Activated CD8-positive, alpha-beta memory T cell treated with anti-CD3 and anti-CD28 coated beads, Interleukin-2, amount 50 U/mL, for 1 hour (primary cell): ENCODE measurements at regions not wholly inside any gene's neighbourhood (a gene's known extent, or its start where the extent isn't known, plus 50 kb on each side); places are given as distances from the start of the nearest gene placed in this dataset.
"Not testable (repeated sequence)": the region's sequence is repeated elsewhere in the genome, so short reads cannot be mapped to it uniquely, and the experiment has no call there.

Experiments
- DNase-seq: peaks from one replicate; pipeline ENCODE4 v3.0.0-alpha.2; 2020; ENCODE audit errors: extremely low read depth

DNA sequence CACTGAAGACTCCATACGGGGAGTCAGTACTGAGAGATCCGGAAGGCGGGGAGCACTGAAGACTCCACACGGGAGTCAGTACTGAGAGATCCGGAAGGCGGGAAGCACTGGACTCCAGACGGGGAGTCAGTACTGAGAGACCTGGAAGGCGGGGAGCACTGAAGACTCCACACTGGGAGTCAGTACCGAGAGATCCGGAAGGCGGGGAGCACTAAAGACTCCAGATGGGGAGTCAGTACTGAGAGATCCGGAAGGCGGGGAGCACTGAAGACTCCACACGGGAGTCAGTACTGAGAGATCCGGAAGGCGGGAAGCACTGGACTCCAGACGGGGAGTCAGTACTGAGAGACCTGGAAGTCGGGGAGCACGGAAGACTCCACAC, 77.2 kb downstream of the DLL1 start:
- not testable (repeated sequence) for DNase-seq

DNA sequence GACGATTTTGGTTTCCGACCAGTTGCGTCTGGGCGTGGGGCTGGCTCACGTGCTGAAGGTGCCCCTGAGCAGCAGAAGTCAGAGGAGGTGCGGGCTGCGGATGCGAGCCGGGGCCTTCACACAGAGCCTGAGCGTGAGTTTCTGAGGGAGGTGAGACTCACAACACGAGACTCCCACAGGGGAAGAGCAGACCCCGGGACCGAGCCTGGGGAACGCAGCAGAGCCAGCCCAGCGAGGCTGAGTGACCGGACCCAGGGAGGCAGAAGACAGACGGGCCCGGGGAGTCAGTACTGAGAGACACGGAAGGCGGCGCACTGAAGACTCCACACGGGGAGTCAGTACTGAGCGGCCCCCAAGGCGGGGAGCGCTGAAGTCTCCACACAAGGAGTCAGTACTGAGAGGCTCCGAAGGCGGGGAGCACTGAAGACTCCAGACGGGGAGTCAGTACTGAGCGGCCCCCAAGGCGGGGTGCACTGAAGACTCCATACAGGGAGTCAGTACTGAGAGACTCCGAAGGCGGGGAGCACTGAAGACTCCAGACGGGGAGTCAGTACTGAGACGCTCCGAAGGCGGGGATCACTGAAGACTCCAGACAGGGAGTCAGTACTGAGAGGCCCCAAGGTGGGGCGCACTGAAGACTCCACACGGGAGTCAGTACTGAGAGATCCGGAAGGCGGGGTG, 77.8 kb downstream of the DLL1 start:
- DNase-seq, result no peak

DNA sequence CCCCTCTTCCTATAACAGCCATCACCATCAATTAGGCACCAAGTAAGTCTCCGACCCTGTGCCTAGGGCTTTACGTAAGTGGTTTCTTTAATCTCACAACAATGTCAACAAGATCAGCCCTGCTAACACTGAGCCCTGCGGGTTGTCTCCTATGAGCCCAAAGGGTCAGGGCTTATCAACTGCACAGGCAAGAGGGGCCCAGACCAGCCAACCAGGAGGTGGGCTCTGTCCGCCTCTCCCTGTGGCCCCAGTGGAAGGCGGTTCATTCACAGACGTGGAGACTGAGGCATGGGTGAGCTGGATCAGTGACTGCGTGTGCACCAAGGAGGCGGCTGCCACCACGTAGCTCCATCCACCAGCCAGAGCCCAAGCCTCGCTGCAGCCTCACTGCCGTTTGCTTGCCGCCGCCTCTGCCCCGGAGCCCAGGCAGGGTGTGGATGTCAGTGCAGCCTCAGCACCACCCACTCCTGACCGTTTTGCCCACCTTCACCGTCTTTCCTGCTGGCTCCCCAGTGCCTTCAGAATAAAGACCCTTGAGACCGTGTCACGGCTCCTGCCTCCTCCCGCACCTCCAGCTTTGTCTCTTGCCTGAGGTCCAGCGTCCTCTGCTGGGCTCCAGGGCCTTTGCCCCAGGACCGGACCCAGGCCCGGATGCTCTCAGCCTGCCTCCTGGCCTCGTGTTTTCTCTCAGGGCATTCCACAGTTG, 78.7 kb downstream of the DLL1 start:
- DNase-seq, result no peak

DNA sequence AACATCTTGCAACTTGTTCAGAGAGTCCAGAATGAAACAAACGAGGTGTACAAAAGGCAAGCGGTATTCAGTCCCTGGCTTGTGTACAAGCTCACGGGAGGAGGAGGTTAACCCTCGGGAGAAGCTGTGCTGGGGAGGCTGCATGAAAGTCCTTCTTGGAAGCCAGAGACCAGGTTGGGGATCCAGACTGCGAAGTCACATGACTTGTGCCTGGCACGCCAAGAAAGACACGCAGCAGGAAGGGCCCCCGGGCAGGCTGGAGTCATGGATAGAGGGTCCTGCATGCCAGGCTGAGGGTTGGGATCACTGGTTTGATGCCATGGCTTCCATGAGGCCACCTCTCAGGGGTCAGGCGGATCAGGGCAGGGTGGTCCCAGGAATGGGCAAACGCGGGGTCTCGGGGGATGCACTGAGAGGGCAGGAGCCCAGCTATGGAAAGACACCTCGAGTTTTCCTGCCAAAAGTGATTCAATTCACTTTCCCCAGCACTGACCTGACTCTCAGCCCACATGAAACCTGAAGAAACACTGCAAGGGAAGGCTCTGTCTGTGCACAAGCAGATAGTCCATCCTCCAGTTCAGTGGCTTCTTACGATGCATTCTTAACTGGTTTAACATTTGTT, 79.4 kb downstream of the DLL1 start:
- DNase-seq, result no peak

DNA sequence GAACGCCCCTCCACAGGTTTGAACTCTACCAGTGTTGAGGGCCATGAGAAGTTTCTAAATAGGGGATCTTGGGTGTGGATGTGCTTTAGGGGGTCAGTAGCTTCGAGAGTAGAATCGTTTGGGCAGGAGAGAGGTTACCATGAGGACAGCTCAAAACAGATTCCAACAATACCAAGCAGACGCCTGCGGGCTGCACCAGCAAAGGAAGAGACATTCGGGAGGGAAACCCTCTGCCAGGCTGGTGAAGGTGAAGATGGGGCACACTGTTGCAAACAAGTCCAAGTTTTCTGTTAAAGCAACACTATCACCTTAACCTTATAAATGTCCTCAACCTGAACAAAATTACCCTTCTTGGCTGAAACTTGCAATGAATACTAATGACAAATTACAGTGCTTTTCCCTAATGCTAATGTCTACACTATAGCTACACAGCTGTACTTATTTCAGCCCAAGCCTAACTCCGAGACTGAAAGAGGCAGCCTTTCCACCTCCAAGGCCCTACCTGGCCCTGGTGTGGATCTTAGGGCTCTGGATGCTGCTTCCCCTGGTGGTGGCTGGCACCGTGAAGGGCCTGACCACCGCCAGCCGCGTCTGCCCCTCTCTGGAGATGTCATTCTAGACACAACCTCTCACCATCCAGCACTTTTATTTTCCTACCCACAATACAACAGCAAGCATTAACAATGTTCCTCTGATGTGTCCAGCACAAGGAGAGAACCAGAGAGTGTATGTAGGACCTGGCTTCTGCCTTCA, 80.1 kb downstream of the DLL1 start:
- no peak for DNase-seq

DNA sequence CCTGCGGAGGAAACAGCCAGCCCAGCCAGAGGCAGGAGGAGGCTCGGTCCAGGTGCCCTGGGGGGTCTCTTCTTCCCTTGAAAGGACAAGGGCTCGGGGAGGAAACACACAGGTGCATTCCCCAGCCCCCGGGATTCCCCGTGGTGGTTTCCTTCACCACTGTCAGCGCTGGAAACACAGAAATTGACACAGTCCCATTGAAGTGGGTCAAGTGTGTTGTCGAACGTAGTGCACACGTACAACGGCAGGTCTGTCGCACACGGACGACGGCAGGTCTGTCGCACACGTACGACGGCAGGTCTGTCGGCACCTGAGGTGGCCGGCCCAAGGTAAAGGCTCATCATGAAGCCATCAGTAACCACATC, 80.9 kb downstream of the DLL1 start:
- DNase-seq, result no peak

DNA sequence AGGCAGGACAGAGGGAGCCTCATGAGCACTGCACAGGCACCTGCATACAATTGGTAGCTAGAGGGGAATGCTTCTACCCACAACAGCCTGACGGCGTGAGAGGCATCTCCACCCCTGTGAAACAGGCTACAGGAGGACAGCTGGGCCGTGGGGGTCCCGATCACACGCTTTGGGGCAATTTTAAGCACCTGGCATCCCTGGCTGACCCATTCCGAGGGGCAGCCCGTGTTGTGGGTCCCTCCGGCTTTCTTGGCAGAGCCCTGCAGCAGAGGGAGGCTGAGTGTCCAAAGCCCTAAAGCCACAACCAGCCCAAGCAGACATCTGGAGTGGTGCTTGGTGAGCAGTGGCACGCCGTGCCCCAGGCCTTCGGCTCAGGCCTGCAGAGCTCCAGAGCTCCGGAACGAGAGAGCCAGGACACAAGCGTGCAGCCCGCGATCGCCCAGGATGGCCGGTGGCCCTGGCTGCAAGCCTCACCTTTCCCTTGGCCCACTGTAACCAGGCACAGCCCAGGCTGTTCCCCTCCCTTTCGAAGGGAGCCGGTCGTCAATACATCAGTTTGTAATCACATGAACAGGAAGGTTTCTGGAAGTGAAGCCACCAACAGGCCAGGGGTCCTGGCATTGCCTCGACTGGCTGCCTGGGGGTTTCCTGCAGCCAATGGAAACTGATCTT, 81.4 kb downstream of the DLL1 start:
- DNase-seq, result no peak

DNA sequence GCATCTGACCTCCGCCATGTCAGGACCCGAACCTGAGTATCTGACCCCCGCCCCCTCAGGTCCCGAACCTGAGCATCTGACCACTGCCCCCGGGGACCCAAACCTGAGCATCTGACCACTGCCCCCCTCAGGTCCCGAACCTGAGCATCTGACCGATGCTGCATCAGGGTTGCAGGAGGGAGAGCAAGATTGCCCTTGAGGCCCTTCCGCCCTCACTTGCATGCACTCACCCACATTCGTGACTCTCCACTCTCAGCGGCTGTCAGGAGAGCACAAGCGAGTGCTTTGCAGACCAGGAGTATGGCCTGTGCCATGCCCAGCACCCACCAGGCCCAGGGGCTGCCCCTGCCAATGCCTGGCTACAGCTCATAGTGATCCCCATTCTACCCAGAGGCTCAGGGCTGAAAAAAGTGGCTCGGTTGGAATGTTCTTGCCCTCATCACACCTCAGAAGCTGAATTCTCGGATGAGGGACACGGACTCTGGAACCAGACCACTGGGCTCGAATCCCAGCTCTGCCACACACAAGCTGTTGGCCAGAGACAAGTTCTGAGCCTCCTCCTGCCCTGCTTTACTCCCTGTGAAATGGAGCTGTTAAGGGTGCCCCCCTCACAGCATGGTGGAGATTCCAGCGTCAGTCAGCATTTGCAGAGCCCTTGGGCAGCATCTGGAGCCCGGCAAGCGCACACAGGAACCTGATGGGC, 82.1 kb downstream of the DLL1 start:
- no peak for DNase-seq

DNA sequence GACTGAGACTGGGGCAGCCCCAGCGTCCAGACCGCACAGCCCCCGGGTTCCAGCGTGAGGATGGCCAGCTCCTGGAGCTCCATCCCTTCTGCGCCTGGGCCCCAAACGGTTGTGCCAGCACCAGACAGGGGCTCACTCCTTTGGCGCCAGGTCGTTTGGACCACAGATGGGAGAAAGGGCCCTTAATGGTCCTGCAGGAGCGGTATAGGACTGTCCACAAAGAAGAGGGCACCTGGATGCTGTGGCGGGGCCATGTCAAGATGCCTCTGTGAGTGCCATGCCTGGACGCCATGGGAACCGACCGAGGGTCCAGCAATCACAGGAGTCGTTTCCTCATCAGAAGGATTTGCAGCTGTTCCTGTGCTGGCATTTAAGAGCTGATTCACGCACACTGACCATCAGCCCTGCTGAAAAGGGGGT, 82.7 kb downstream of the DLL1 start:
- no peak for DNase-seq

DNA sequence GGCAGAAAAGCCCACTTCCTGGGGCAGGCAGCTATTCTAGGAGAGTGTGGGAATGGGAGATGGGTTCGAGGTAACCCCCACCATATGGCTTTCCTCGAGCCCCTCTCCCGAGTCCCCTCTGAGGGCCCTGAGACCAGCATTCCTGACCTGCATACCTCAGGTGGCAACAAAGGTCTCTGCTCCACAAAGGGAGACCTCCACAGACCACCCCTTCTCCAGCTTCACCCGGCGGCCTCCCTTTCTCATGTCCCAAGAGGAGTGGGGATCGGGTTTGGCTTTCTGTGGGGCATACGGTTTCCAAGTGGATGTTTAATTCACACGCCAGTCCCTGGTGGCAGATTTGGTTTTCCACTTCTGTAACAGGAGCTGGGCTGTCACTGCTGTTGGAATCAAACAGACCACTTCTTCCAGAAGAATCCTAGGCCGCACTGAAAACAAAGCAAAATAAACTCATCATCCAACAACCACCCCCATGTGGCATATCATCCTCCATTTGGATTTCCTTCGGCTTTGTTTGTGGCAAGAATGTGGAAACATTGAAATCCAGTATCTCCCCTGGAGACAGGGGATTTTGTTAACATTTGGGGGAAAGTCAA, 83.2 kb downstream of the DLL1 start:
- DNase-seq, result no peak

DNA sequence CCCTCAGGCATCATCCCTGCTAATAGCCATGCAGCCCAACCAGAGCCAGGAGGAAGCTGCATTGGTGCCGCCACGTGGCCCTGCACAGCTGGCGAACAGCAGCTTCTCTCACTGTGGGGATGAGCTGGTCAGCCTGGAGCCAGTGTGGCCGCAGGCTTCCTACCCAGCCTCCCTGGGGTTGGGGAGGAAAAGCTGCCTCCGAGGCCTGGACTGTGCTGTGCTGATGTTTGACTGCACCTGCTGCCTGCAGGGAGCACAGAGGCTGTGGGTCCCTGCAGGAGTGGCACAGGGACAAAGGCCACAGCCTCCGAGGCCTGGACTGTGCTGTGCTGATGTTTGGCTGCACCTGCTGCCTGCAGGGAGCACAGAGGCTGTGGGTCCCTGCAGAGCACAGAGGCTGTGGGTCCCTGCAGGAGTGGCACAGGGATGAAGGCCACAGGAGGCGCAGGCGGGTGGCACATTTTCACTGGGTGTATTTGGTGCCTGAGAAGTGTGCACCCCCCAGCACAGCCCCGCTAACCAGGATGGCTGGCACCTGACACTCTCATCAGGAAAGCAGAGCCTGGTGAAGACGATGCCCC, 83.9 kb downstream of the DLL1 start:
- DNase-seq, result no peak

DNA sequence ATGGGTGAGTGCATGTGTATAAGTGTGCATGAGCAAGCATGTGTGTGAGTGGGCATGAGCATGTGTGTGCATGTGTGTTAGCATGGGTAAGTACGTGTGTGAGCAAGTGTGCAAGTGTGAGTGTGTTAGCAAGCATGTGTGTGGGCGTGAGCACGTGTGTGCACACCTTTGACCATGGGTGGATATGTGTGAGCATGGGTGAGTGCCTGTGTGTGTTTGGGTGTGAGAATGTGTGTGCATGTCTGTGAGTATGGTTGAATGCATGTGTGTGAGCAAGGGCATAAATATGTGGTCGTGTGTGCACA, 84.6 kb downstream of the DLL1 start:
- no peak for DNase-seq

DNA sequence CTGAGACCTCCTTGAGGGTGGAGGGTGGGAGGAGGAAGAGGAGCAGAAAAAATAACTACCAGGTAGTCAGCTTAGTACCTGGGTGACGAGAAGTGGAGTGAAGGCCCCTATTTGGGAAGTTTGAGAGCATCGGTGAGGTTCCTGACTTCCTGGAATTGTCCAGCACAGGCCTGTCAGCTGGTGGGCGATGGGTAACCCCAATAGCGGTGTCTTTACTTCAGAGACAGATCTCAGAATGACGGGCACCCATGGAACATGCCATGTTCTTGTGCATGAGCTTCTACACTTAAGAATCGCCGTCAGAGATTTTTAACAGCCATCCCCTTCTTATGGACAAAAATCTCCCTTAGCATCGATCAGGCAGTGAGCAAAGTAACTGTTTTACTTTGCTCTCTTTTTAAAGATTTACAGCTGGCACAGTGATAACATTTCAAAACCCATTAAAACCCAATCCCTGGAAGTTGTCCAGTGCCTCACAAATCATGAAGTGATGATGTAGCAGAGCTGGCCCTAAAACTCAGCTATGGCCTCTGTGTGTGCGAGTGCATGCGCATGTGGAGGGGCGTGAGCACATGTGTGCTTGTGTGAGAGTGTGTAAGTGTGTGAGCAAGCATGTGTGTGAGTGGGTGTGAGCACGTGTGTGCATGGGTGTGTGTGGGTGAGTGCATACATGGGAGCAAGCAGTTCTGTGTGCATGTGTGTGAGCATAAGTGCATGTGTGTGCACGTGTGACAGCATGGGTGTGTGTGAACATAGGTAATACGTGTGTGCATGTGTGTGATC, 85.2 kb downstream of the DLL1 start:
- DNase-seq, result no peak

DNA sequence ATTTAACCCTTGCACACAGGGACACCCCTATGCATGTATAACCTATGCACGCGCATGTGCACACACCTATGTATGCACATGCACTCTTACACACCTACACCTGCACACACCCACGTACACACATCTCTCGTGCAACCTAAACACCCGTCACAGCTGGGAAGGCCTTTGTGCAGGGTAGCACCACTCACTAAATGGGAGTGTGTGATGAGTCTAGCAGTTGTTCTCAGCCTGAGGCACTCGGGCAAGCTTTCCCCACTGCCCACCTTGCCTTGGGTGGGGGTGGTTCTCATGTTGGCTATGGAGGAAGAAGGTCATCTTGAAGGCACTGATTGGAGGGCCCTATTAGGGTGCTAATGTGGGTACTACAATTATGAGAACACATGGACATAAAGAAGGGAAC, 85.8 kb downstream of the DLL1 start:
- DNase-seq, result no peak

DNA sequence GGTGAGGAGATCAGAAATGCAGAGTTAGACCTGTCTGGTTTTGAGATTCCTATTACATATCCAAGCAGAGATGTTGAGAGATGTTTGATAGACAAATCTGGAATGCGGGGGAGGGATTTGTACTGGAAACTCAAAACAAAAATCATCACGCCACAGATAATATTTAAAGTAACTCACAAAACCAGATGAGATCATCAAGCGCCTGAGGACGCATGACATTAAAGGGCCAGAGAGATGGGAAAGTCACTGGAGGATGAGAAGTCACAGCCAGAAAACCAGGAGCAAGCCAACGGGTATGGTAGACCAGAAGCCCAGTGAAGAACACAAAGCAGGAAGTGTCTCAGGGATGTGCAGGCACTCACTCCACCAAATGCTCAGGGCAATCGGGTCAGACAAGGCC, 87.7 kb downstream of the DLL1 start:
- no peak for DNase-seq

DNA sequence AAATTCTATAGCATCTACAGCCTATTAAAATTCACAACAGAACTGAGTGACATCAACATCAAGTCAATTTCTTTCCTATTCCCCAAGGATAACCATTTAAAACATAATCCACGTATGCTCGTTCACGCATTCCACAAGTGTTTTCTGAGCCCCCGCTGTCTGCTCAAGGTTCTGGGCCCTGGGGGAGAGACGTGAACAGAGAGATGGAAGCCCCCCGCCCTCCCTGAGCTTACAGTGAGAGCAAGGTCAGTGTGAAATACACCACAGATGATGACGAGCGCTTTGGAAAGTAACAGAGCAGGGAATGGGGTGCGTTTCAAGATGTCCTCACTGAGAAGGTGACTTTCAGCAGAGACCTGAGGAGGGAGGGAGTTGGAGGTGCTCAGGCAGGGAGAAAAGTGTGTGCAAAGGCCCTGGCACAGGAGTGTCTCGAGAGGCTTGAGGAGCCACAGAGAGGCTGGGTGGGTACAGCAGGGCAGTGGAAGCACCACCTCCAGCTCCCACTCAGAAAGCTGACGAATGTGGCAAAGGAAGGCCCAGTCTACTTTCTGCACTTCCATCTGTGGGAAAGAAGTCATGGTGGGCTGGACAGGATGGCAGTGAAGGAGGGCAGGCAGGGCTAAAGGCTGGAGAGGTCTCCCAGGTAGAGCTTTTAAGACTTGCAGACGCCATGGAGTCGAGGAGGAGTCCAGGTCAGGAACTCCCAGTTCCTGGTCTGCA, 88.3 kb downstream of the DLL1 start:
- DNase-seq, result no peak

DNA sequence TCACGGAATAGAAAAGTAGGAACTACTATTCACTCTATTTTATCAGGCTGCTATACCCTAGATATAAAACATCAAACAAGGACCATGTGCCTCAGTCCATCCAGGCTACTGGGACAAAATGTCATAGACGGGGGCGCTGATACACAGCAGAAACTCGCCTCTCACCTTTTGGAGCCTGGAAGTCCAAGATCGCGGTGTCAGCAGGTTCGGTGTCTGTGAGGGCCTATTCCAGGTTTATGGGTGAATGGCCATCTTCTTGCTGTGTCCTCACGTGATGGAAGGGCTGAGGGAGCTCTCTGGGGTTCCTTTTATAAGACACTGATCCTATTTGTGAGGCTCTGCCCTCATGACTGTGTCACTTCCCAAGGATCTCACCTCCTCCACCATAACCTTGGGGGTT, 89.5 kb downstream of the DLL1 start:
- DNase-seq, result no peak

DNA sequence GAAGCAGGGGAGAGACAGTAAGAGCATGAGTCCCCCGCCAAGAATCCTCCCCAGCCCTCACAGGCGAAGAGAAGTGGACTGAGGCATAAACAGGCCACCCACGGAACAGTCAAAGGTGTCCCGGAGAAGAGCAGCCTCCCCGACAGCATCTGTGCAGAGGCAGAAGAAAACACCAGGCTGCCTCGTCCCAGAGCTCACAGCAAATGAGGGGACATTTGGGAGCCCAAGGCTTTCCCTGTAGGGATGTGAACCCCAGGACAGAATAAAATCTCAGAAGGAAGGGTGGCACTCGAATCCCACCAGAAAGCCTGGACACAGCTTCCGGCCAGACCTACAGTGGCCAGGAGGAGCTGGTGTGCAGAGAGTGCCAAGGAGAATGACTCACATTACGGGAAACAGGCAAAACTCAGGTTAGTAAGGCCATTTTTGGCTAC, 90.4 kb downstream of the DLL1 start:
- no peak for DNase-seq

DNA sequence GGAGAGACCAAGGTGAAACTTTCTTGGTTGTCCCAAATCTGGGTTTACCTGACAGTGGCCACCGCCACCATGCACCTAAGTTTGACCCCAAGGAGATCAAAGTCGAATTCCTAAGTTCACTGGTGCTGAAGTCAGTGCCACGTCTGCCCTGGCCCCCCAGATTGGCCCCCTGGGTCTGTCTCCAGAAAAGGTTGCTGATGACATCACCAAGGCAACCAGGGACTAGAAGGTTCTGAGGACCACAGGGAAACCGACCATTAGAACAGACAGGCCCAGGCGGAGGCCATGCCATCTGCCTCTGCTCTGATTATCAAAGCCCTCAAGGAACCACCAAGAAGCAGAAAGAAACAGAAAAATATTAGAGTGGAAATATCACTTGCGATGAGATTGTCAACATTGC, 91.2 kb downstream of the DLL1 start:
- no peak for DNase-seq
